ENCODE measurements at regions not wholly inside any gene's neighbourhood (a gene's known extent, or its start where the extent isn't known, plus 50 kb on each side); places are given as distances from the start of the nearest gene placed in this dataset.
"Not testable (repeated sequence)": the region's sequence is repeated elsewhere in the genome, so short reads cannot be mapped to it uniquely, and the experiment has no call there.

DNA sequence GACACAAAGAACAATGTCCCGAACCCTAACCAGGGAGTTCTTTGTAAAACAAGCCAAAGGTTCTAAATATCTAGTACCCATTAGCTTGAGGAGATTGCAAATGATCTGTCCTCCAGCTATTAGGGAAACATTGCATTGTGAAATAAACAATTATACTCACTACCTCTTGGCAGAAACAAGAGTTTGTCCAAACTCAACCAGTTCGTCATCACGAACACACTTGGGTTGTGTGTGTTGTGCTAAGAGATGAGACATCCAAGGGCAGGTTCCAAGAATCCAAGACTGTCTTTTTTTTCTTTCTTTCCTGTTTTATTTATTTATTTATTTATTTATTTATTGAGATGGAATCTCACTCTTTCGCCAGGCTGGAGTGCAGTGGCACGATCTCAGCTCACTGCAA is 793.1 kb upstream of the AUTS2 start:
- no peak for DNase-seq

DNA sequence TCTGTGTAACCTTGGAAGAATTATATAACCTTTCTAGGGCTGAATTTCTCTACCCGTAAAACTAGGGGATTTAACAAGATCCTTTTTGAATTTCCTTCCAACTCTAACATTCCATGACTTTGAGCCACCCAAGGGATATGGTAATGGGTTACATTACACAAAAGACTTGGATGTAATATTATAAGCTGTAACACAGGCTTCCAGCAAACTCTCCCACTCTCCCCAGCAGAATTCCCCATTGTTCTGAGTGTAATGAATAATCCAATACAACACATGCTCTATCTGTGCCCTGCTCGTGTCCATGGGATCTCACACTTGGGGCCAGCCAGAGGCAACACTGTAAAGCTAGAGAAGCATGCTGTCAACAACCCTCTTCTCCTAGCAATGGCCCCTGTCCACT is 790.6 kb upstream of the AUTS2 start:
- DNase-seq = no peak

DNA sequence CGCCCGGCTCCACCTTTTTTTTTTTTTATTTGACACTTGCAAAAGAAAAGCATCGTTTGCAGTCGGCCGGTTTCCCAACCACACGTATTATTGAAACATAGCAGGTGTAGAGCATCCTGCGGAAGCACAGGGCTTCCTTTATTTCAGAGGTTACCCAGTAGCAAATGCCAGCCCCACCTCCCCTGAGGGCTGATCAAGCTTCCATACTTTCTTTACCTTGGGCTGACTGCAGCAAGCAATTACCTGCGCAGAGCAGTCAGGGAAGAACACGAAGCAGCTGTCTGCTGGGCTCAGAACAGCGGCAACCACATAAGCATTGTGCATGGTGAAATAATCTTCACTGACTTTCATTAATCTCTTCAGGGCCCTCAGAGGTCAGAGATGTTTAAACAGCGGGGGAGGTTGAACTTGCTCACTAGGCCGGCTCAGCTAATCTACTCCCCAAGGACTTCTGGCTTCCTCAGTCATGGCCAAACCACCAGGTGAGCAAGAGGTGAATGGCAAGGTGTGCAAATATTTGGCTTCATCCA is 784.7 kb upstream of the AUTS2 start:
- DNase-seq = no peak

DNA sequence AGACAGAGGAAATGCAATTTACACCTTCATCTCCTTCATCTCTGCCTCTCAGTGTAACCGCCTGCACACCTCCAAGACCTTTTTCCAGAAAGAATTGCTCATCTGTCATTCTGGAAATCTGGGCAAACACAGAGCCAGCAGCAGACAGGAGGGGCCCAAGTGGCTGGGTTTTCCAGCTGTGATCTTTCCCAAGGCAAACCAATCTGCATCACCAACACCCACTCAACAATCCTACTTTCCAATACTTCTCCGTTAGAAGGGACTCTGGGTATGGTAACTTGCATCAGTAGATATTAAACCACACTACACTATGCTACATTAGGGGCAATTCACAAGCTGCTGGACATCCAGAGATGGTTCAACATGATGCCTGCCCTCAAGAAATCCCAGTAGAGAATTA is 781.8 kb upstream of the AUTS2 start:
- no peak for DNase-seq

DNA sequence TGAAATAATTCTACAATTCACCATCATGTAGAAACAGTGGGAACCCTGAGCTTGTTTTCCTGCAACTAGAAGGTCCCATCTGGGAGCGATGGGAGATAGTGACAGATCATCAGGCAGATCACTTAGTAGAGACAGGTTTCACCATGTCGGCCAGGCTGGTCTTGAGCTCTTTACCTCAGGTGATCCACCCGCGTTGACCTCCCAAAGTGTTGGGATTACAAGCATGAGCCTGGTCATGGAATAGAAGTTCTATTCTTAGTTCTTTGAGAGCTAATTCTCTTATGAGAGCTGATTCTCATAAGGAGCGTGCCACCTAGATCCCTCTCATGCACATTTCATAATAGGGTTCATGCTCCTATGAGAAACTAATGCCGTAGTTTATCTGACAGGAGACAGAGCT is 778.0 kb upstream of the AUTS2 start:
- no peak for DNase-seq

DNA sequence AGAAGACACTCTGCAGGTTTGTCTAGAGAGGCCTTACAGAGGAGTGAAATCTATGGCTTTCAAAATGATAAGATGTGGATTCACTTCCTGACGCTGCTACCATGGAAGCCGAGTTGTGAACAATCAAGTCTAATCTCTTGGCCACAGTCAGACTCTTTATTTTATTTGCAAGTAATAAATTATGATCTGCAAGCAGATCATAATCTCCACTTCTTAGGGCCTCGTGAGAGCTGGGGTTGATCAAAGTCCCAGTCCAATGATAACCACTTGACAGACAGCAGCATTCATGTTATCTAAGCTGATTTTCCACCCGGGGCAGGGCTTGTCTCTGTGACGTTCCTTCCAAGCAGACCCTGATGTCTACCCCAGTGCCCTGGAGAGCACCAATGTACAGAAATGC is 776.4 kb upstream of the AUTS2 start:
- no peak for DNase-seq

DNA sequence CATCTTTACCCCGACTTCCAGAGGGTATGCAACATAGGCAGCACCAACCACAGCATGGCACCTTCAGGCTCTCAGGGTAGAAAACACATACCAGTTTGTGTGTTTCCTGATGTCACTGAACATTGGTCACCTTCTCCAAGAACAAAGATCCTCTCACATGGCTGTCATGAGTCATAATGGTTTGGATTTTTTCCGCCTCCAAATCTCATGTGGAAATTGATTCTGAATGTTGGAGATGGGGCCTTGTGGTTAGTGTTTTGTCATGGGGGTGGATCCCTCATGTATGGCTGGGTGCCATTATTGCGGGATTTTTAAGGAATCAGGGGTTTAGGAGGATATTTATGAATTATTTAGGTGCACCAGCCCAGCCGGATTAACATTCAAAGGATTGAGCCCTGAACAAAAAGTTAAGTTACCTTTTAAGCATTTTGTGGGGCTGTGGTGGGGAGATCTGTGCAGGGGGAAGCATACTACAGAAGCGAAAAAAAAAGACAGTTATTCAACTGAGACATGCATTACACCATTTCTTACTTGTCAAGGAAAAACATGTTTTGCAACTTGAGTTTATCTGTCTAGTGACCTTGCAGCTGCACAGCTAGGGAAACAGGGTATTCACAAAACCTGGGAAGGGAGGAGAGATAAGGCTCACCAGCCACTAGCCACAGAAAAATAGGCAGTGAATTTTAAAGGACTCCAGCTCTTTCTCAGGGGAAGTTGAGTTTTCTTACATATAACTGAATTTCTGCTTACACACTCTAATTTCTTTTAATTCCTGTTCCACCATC is 774.1 kb upstream of the AUTS2 start:
- no peak for DNase-seq

- DNase-seq = no peak
These were observed 769.7 kb upstream of the AUTS2 start for GRCh38 chr7:68828575-68828974.

GRCh38 chr7:68833422-68833821 is 764.9 kb upstream of the AUTS2 start:
- no peak for DNase-seq

GRCh38 chr7:68839014-68839413 is 759.3 kb upstream of the AUTS2 start:
- DNase-seq = no peak

GRCh38 chr7:68840991-68841390 is 757.3 kb upstream of the AUTS2 start:
- no peak for DNase-seq

- not testable (repeated sequence) for DNase-seq
These were observed 754.3 kb upstream of the AUTS2 start for GRCh38 chr7:68843985-68844384.

GRCh38 chr7:68846811-68847325 is 751.4 kb upstream of the AUTS2 start:
- no peak for DNase-seq

DNA sequence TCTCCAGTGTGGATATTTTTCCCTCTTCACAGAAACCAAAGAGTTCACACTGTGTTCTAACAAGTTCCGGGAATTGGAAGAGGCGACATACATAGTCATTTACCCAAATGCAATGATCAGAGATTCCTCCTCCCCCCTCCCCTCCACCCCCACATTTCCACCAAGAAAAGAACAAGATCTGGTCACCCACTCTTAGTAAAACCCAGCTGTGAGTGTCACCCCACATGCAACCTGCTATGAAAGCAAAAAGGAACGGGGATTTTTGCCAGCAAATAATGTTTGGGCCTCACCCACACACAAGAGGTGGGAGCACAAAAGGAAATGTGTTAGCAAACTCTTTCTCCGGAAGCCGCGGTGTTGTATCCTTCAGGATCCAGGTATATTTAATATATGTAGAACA is 745.0 kb upstream of the AUTS2 start:
- no peak for DNase-seq

- no peak for DNase-seq
These were observed 740.7 kb upstream of the AUTS2 start for GRCh38 chr7:68857571-68857970.

- DNase-seq = no peak
These were observed 739.8 kb upstream of the AUTS2 start for GRCh38 chr7:68858497-68858896.

DNA sequence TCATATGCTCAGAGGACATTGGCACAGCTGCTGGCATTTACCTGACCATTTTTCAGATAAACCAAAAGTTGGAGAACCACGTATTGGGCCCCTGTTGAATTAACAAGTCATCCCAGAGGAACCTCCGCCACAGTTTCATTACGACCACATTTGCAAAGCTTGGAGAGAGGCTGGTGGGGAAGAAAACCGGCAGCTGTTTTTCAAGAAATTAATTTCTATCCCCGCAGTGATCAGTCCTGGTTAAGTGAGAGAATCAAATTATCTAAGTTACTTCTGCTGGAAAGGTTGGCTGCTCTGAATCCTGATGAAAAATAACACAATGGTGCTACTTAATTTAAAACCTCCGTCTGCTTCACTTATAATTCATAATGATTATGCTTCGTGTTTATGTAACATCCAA is 737.1 kb upstream of the AUTS2 start:
- no peak for DNase-seq

DNA sequence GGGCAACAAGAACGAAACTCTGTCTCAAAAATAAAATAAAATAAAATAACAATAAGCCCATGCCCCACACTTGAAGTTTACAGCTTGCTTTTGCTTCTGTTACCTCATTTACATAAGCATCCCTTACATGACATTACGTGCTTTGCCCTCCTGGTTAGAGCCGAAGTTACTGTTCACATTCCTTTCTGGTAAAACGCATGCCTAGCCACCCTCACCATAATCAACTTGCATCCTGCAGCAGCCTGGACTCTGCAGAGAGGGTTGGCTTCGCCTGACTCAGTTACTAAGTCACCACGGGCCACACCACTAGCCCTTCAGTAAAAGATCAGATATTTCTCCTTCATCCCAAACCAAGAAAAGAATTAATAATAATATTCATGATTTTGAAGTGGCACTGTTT is 736.0 kb upstream of the AUTS2 start:
- DNase-seq = no peak

DNA sequence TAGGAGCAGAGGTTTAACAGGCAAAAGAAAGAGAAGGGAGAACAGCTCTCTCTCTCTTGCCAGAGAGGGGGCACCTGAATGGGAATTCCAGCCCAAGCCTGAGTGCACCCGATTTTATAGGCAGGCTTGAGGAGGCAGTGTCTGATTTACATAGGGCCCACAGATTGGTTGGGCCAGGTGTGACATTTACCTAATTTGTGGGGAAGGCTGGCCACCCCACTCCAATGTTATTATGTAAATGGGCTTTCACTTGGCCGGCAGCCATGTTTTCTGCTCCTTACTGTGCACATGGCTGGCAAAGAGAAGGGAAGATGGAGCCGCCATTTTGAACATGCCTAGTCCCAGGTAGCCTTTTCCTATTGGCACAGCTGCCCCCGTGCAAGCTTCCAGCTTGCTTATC is 735.5 kb upstream of the AUTS2 start:
- DNase-seq = no peak

- DNase-seq = no peak
These were observed 732.7 kb upstream of the AUTS2 start for GRCh38 chr7:68865351-68866199.

DNA sequence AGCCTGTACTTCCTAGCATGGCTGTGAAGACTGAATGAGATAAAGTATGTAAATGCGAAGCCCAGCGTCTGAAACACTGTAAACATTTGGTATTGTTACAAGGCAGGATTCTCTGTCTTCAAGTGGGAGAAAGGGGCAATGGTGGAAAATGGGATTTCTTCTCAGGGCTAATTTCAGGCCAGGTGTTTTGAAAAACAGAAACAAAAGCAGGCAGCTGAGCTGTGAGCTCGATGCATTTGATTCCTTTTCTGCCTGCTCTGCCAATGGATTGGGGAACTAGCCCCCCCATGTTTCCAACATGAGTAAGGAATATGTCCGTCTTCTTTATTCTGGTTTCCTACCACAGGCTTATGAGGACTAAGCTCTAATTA is 732.1 kb upstream of the AUTS2 start:
- DNase-seq = no peak

DNA sequence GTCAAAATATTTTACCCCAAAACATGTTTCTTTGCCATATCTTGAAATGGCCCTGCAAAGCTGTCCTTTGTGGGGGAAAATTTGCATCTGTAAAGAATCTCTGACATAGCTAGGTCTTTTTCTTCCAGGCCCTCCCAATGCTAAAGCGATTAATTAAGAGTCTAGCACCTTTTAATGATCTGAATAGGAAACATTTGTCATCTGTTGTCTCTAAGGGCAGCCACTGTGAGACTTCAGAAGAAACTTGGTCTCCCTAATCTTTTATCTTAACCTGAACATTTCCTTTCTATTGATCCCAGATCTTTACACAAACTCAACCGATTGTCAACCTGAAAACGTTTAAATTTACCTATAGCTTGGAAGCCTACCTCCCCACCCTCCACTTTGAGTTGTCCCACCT is 731.6 kb upstream of the AUTS2 start:
- DNase-seq = not testable (repeated sequence)

GRCh38 chr7:68868978-68869377 is 729.3 kb upstream of the AUTS2 start:
- no peak for DNase-seq

- DNase-seq = no peak
These were observed 724.7 kb upstream of the AUTS2 start for GRCh38 chr7:68873616-68874015.

Measured in stimulated activated CD4-positive, alpha-beta T cell treated with anti-CD3 and anti-CD28 coated beads, Interleukin-1b, Interleukin-23, amount 100 ng/mL, for 48 hours (primary cell).